Calu3 (cell line): ENCODE measurements at regions not wholly inside any gene's neighbourhood (a gene's known extent, or its start where the extent isn't known, plus 50 kb on each side); places are given as distances from the start of the nearest gene placed in this dataset.

ENCODE experiments used
- BruUV-seq: library from RNA; stranded (reverse); fragments of 400-500 nt; replicated peaks from 2 replicates; lab custom pipeline; 2021; lab: Mats Ljungman, UMichigan
- CTCF ChIA-PET: fragments of 300-600 bp; sonication (Branson Sonifier 250); formaldehyde crosslinking; loops from one replicate; lab custom pipeline; 2022; ENCODE audit warnings: antibody characterized with exemption; lab: Charles Lee
- DNase-seq: peaks from one replicate; pipeline ENCODE4 v3.0.0; 2022
- H3K27ac Mint-ChIP-seq: one replicate; pipeline ENCODE4 v1.8.0; 2022; ENCODE audit warnings: mixed read lengths; ENCODE audit not compliant: unreplicated experiment
- H3K27me3 Mint-ChIP-seq: one replicate; pipeline ENCODE4 v1.8.0; 2022; ENCODE audit warnings: mixed read lengths; ENCODE audit not compliant: unreplicated experiment
- H3K36me3 Mint-ChIP-seq: one replicate; pipeline ENCODE4 v1.8.0; 2022; ENCODE audit warnings: mild to moderate bottlenecking, moderate library complexity, mixed read lengths; ENCODE audit not compliant: insufficient read depth, unreplicated experiment
- H3K4me1 Mint-ChIP-seq: one replicate; pipeline ENCODE4 v1.8.0; 2022; ENCODE audit warnings: mild to moderate bottlenecking, low read depth, mixed read lengths; ENCODE audit not compliant: unreplicated experiment
- H3K4me3 Mint-ChIP-seq: one replicate; pipeline ENCODE4 v1.8.0; 2022; ENCODE audit warnings: mild to moderate bottlenecking, low read depth, moderate library complexity, mixed read lengths; ENCODE audit not compliant: unreplicated experiment
- H3K9me3 Mint-ChIP-seq: one replicate; pipeline ENCODE4 v1.8.0; 2022; ENCODE audit warnings: low read depth, mixed read lengths; ENCODE audit not compliant: unreplicated experiment
- intact Hi-C: fragments of 100-400 bp; cut with micrococcal nuclease; formaldehyde crosslinking; loops from one replicate; pipeline ENCODE4 v1.10.0; 2022; ENCODE audit not compliant: unreplicated experiment
- TF ChIP-seq, protein P1 (sequence below): fragments of 200-600 bp; IDR thresholded peaks from one replicate; pipeline ENCODE4 v1.8.0; 2022; ENCODE audit warnings: antibody characterized with exemption; ENCODE audit not compliant: unreplicated experiment

DNA sequence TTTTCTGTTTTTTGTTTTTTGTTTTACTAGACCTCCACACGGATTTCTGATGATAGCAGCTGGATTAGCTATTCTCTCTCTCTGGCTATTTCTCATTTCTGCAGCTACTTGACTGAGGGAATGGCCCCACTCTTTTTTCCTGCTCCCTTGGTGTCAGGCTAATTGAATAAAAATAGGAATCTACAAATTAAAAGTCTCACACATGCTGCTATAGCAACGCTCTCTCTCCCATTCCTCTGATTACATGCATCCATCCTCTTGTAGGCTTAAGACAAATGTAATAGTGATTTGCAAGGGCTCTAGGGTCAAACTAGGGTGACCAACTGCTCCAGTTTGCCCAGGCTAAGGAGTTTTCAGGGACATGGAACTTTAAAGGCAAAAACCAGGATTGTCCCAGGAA is 221.8 kb downstream of the PHLDA1 start:
- no peaks in the 10 kb centered on the region for H3K27me3 Mint-ChIP-seq
- H3K4me3 Mint-ChIP-seq: no peak overlapping the region
- intact Hi-C loops: no loop called here
- no TSS peak for BruUV-seq
- no peak overlapping the region for H3K27ac Mint-ChIP-seq
- peaks cover 3% of the 10 kb centered on the region for H3K4me1 Mint-ChIP-seq
- no peaks in the 10 kb centered on the region for H3K36me3 Mint-ChIP-seq
- TF ChIP-seq, protein P1, sequence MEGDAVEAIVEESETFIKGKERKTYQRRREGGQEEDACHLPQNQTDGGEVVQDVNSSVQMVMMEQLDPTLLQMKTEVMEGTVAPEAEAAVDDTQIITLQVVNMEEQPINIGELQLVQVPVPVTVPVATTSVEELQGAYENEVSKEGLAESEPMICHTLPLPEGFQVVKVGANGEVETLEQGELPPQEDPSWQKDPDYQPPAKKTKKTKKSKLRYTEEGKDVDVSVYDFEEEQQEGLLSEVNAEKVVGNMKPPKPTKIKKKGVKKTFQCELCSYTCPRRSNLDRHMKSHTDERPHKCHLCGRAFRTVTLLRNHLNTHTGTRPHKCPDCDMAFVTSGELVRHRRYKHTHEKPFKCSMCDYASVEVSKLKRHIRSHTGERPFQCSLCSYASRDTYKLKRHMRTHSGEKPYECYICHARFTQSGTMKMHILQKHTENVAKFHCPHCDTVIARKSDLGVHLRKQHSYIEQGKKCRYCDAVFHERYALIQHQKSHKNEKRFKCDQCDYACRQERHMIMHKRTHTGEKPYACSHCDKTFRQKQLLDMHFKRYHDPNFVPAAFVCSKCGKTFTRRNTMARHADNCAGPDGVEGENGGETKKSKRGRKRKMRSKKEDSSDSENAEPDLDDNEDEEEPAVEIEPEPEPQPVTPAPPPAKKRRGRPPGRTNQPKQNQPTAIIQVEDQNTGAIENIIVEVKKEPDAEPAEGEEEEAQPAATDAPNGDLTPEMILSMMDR: no peak
- DNase-seq: no peak
- H3K9me3 Mint-ChIP-seq: peaks cover 7% of the 10 kb centered on the region
- CTCF ChIA-PET: no interaction called here

DNA sequence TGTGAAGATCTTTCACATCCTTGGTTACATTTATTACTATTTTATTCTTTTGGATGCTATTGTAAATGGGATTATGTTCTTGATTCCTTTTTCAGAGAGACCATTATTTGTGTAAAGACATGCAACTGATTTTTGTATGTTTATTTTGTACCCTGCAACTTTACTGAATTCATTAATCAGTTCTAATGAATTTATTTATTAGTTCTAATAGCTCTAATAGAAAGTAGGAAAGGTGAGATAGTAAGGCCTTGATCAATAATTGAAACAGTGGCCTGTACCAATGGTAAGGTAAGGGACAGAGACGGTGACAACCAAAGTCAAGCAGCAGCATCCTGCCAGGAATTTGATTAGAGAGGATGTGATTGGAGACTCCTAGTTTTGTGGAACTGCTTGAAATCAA is 224.1 kb downstream of the PHLDA1 start:
- CTCF ChIA-PET: no interaction called here
- TF ChIP-seq, protein P1: no peak
- no peaks in the 10 kb centered on the region for H3K36me3 Mint-ChIP-seq
- H3K27me3 Mint-ChIP-seq: no peaks in the 10 kb centered on the region
- H3K4me1 Mint-ChIP-seq: peaks cover 9% of the 10 kb centered on the region
- intact Hi-C loops: no loop called here
- H3K9me3 Mint-ChIP-seq: peaks cover 7% of the 10 kb centered on the region
- no TSS peak for BruUV-seq
- no peak overlapping the region for H3K4me3 Mint-ChIP-seq
- no peak for DNase-seq
- H3K27ac Mint-ChIP-seq: no peak overlapping the region

DNA sequence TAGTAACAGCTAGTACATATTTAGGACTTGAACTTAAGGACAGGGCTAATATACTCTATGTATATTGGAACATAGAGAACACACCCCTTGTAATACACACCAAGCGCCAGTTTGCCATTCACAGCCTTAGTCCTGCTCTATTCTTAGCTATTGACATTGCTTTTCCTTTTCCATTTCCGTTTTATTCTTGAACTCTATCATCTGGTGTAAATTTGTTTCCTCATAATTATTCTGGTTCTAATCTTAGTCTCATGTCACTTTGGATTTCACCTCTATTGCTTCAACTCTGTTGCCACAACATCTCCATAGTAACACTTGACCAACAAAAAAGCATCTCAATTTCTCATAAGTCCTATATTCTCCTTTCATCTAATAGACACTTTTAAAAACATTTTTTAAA is 225.7 kb downstream of the PHLDA1 start:
- CTCF ChIA-PET: interaction anchor here (0.6 kb wide), 1 partner anchor 62 kb away, joined by 3 read pairs; no protein-coding TSS in a partner anchor
- H3K4me3 Mint-ChIP-seq: no peak overlapping the region
- peaks cover 9% of the 10 kb centered on the region for H3K4me1 Mint-ChIP-seq
- TF ChIP-seq, protein P1: no peak
- H3K27me3 Mint-ChIP-seq: no peaks in the 10 kb centered on the region
- no TSS peak for BruUV-seq
- intact Hi-C loops: no loop called here
- H3K9me3 Mint-ChIP-seq: peaks cover 11% of the 10 kb centered on the region
- DNase-seq: no peak
- no peaks in the 10 kb centered on the region for H3K36me3 Mint-ChIP-seq
- H3K27ac Mint-ChIP-seq: no peak overlapping the region

DNA sequence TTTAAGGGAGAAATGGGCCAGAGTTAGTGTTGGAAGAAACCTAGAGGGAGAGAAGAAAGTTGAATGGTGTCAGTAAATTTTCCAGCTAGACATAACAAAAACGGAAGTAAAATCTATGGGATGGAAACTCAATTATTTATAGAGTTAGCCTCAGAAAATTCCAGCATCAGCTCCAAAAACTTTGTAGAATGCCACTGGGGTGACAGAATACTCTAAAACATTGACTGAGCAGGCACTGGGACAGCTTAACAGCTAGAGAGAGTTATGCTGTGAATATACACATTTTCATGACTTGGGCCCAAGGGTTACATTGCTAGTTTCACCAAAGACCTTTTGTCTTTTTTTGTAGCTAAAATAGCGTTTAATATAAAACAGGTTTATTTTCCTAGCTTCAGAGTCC is 226.3 kb downstream of the PHLDA1 start:
- no TSS peak for BruUV-seq
- H3K4me3 Mint-ChIP-seq: no peak overlapping the region
- intact Hi-C loops: no loop called here
- no peaks in the 10 kb centered on the region for H3K27me3 Mint-ChIP-seq
- no peak overlapping the region for H3K27ac Mint-ChIP-seq
- DNase-seq: no peak
- H3K9me3 Mint-ChIP-seq: peaks cover 11% of the 10 kb centered on the region
- TF ChIP-seq, protein P1: no peak
- H3K36me3 Mint-ChIP-seq: no peaks in the 10 kb centered on the region
- CTCF ChIA-PET: interaction anchor here (0.7 kb wide), 1 partner anchor 12 kb away, joined by 3 read pairs; no protein-coding TSS in a partner anchor
- peaks cover 9% of the 10 kb centered on the region for H3K4me1 Mint-ChIP-seq
